GM18861 (cell line): ENCODE measurements at regions not wholly inside any gene's neighbourhood (a gene's known extent, or its start where the extent isn't known, plus 50 kb on each side); places are given as distances from the start of the nearest gene placed in this dataset.

Experiments
- ATAC-seq: cut with Tn5 transposase; IDR thresholded peaks from one replicate; pipeline ENCODE4 v1.9.1; 2021; ENCODE audit not compliant: unreplicated experiment

- ATAC-seq: no peak
These were observed 53.9 kb upstream of the CCL2 start for GRCh38 chr17:34201225-34201624.

GRCh38 chr17:34201767-34202166 lies 53.3 kb upstream of the CCL2 start:
- no peak for ATAC-seq

GRCh38 chr17:34203018-34203638 lies 52.0 kb upstream of the CCL2 start:
- ATAC-seq: no peak

GRCh38 chr17:34204402-34204801 lies 50.7 kb upstream of the CCL2 start:
- no peak for ATAC-seq
